BE2C (cell line): ENCODE measurements at regions not wholly inside any gene's neighbourhood (a gene's known extent, or its start where the extent isn't known, plus 50 kb on each side); places are given as distances from the start of the nearest gene placed in this dataset.

Experiments
- DNase-seq: peaks from one replicate; pipeline ENCODE4 v3.0.0-alpha.2; 2020
- H3K27me3 ChIP-seq: fragments of 250-450 bp; sonication (Bioruptor Pico); 2 replicates; pipeline ENCODE4 v1.5.1; 2020; ENCODE audit warnings: mild to moderate bottlenecking
- H3K36me3 ChIP-seq: fragments of 250-450 bp; sonication (Bioruptor Pico); 2 replicates; pipeline ENCODE4 v1.5.1; 2020; ENCODE audit warnings: mild to moderate bottlenecking
- H3K4me1 ChIP-seq: fragments of 250-450 bp; sonication (Bioruptor Pico); 2 replicates; pipeline ENCODE4 v1.5.1; 2020
- H3K4me3 ChIP-seq: 2 replicates; pipeline ENCODE4 v1.5.1; 2011; ENCODE audit warnings: low read depth, low read length
- H3K9me3 ChIP-seq: fragments of 250-450 bp; sonication (Bioruptor Pico); 2 replicates; pipeline ENCODE4 v1.5.1; 2020
- TF ChIP-seq, protein P1 (sequence below): IDR thresholded peaks from 2 replicates; pipeline ENCODE4 v1.5.1; 2012; ENCODE audit warnings: mild to moderate bottlenecking, low read depth, low read length

- Histone ChIP-seq H3K27me3 (no peaks in the 10 kb centered on the region), H3K4me1 (no peaks in the 10 kb centered on the region), H3K4me3 (no peak overlapping the region), H3K9me3 (no peaks in the 10 kb centered on the region), H3K36me3 (no peaks in the 10 kb centered on the region)
- TF ChIP-seq, protein P1, sequence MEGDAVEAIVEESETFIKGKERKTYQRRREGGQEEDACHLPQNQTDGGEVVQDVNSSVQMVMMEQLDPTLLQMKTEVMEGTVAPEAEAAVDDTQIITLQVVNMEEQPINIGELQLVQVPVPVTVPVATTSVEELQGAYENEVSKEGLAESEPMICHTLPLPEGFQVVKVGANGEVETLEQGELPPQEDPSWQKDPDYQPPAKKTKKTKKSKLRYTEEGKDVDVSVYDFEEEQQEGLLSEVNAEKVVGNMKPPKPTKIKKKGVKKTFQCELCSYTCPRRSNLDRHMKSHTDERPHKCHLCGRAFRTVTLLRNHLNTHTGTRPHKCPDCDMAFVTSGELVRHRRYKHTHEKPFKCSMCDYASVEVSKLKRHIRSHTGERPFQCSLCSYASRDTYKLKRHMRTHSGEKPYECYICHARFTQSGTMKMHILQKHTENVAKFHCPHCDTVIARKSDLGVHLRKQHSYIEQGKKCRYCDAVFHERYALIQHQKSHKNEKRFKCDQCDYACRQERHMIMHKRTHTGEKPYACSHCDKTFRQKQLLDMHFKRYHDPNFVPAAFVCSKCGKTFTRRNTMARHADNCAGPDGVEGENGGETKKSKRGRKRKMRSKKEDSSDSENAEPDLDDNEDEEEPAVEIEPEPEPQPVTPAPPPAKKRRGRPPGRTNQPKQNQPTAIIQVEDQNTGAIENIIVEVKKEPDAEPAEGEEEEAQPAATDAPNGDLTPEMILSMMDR = no peak
- DNase-seq = no peak
Measured at GRCh38 chr2:147686365-147686764, 158.5 kb upstream of the ACVR2A start.

GRCh38 chr2:147684903-147685302 lies 159.9 kb upstream of the ACVR2A start:
- Histone ChIP-seq H3K36me3 (no peaks in the 10 kb centered on the region), H3K4me1 (no peaks in the 10 kb centered on the region), H3K4me3 (no peak overlapping the region), H3K9me3 (no peaks in the 10 kb centered on the region), H3K27me3 (no peaks in the 10 kb centered on the region)
- DNase-seq = no peak
- TF ChIP-seq, protein P1 = no peak

DNA sequence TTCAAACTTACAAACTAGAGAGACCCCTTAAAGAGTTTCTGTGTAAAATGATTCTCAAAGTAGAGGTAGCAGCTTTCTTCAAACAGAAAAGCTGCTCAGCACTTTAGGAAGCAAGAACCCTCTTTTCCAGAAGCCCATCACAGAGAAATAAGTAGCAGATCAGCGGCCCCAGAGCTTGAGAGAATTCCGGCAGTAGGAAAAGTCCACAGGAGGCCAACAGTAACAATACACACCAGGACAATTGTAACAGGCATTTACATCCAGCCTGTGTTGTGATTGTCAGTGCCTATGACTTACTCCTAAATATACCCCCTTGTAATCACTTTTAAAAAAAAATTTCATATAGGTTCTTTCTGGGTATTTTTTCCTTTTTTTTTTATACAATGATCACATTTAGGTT lies 161.4 kb upstream of the ACVR2A start:
- no peaks in the 10 kb centered on the region for H3K4me1 ChIP-seq
- H3K27me3 ChIP-seq = no peaks in the 10 kb centered on the region
- no peak overlapping the region for H3K4me3 ChIP-seq
- TF ChIP-seq, protein P1 = no peak
- no peak for DNase-seq
- no peaks in the 10 kb centered on the region for H3K9me3 ChIP-seq
- H3K36me3 ChIP-seq = no peaks in the 10 kb centered on the region

DNA sequence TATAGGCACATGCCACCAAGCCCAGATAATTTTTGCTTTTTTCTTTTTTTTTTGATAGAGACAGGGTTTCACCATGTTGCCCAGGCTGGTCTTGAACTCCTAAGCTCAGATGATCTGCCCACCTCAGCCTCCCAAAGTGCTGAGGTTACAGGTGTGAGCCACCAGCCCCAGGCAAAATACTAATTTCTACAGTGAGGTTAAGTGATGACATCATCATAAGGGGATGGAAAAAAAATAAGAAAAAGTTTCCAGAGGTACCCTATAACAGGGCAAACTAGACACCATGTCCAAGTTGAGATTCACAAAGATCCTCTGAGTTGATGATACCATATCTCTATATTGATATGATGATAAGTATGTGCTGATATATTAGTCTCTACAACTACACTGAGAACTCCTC lies 163.7 kb upstream of the ACVR2A start:
- Histone ChIP-seq H3K4me1 (no peaks in the 10 kb centered on the region), H3K4me3 (no peak overlapping the region), H3K27me3 (no peaks in the 10 kb centered on the region)

DNA sequence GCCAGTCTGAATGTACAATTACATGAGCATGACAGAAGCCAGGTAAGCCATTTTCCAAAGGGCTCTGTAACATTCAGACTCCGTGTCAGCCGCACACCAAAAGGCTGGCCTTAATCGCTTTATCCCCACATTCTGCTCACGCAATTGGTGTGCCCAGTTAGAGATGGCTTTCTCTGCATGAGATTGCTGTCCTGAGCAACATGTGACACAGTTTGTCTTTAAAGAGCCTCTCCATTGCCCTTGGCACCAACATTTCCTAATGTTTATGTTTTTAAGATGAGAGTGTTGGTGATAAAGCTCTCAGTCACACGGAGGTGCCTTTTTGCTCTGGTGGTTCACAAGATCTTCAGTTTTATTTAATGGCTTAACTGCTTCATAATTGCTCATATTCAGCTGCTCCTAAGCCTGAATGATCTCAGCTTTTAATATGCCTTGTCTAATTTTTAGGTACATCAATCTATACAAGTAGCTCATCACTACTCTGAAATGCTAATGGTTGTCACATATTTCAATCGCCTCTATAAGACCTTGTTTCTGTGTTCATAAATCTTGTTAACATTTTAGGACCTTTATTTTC lies 164.8 kb upstream of the ACVR2A start:
- DNase-seq = no peak
- Histone ChIP-seq H3K27me3 (no peaks in the 10 kb centered on the region), H3K4me1 (no peaks in the 10 kb centered on the region), H3K4me3 (no peak overlapping the region), H3K9me3 (no peaks in the 10 kb centered on the region), H3K36me3 (no peaks in the 10 kb centered on the region)
- TF ChIP-seq, protein P1 = no peak

More for the DNA sequence above, 163.7 kb upstream of the ACVR2A start:
- Histone ChIP-seq H3K36me3 (no peaks in the 10 kb centered on the region), H3K9me3 (no peaks in the 10 kb centered on the region)
- DNase-seq = no peak
- TF ChIP-seq, protein P1 = no peak

- no peak for DNase-seq
- H3K4me1 ChIP-seq = no peaks in the 10 kb centered on the region
- H3K4me3 ChIP-seq = no peak overlapping the region
- no peaks in the 10 kb centered on the region for H3K27me3 ChIP-seq
- no peaks in the 10 kb centered on the region for H3K9me3 ChIP-seq
- no peaks in the 10 kb centered on the region for H3K36me3 ChIP-seq
- TF ChIP-seq, protein P1 = no peak
Measured at GRCh38 chr2:147679191-147679954, 165.5 kb upstream of the ACVR2A start.
